ENCODE measurements at regions not wholly inside any gene's neighbourhood (a gene's known extent, or its start where the extent isn't known, plus 50 kb on each side); places are given as distances from the start of the nearest gene placed in this dataset.

DNA sequence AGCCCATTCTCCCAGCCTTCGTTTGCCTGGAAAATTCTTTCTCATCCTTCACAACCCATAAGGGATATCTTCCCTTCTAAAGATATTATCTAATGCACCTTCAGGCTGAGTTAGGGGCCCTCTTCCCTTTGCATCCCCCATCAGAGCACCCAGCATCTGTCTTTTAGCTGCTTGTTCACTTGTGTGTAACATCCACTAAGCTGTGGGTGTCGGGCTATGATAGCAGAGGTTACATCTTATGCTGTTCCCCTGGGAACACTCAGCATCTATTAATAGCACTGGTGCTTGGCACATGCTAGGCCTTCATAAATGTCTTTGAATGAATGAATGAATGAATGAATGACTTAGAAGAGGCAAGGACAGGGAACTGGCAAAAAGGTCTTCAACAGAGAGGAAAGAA lies 131.8 kb downstream of the NUAK1 start:
- no peak for TF ChIP-seq SP1 (IDR thresholded peaks at IDR 0.05)
- TF ChIP-seq FOXK2 (IDR thresholded peaks at IDR 0.05), result no peak
- no peak for TF ChIP-seq NFRKB (IDR thresholded peaks at IDR 0.05)
- no peak for TF ChIP-seq L3MBTL2 (conservative IDR thresholded peaks at IDR 0.05)
- TF ChIP-seq ARNT (IDR thresholded peaks at IDR 0.05), result no peak
- no peak for TF ChIP-seq BHLHE40 (IDR thresholded peaks at IDR 0.05; ENCODE audit: borderline replicate concordance)
- no peak for TF ChIP-seq SUZ12 (IDR thresholded peaks at IDR 0.05)
- no peak for TF ChIP-seq TARDBP (IDR thresholded peaks at IDR 0.05)
- TF ChIP-seq FOXM1 (IDR thresholded peaks at IDR 0.05; ENCODE audit: borderline replicate concordance), result no peak
- no peak for TF ChIP-seq ZNF384 (IDR thresholded peaks at IDR 0.05)
- no peak for TF ChIP-seq HDGF (IDR thresholded peaks at IDR 0.05; ENCODE audit: borderline replicate concordance)
- TF ChIP-seq FOXA1 (IDR thresholded peaks at IDR 0.05), result no peak
- no peak for TF ChIP-seq ELF4 (IDR thresholded peaks at IDR 0.05)
